A549 (cell line): ENCODE measurements at regions not wholly inside any gene's neighbourhood (a gene's known extent, or its start where the extent isn't known, plus 50 kb on each side); places are given as distances from the start of the nearest gene placed in this dataset.

Source experiments
- ATAC-seq, 2 experiments: fragments of 200-7000 bp in 1 of 2; fragments of >200 bp in 1 of 2; cut with Nextera tagmentation in 1 of 2; cut with Tn5 transposase in 1 of 2; 3 replicates each; pipeline versions ENCODE4 v1.8.0 to v1.9.1; 2018 to 2020; ENCODE audit warnings: mild to moderate bottlenecking in 1 of 2, moderate library complexity in 1 of 2
- CTCF ChIA-PET: fragments of 300-600 bp; sonication (Branson Sonifier 250); formaldehyde crosslinking; extraction: SDS; loops from one replicate; lab custom pipeline; 2021; ENCODE audit warnings: antibody characterized with exemption, inconsistent platforms; lab: Yijun Ruan, JAX
- POLR2A ChIA-PET: fragments of 350-600 bp; formaldehyde crosslinking; extraction: SDS; loops from one replicate; lab custom pipeline; 2021; ENCODE audit warnings: antibody characterized with exemption, inconsistent platforms; lab: Yijun Ruan, JAX
- DNase-seq, 2 experiments: peaks; one replicate each; pipeline versions ENCODE4 v3.0.0 to v3.0.0-alpha.2; 2011 to 2016; ENCODE audit warnings: low read depth in 1 of 2, low spot score in 1 of 2
- FAIRE-seq: peaks from 2 replicates; lab custom pipeline; 2011; peaks lifted over from hg19 to GRCh38; lab: Jason Lieb, UNC
- H3K27ac ChIP-seq, 2 experiments: fragments of >200 bp; sonication (Bioruptor Twin); formaldehyde crosslinking; 3 replicates each; pipeline ENCODE4 v1.5.1; 2016 to 2017
- H3K4me1 ChIP-seq: fragments of >200 bp; sonication (Bioruptor Twin); formaldehyde crosslinking; 3 replicates; pipeline ENCODE4 v1.6.1; 2016
- H3K4me2 ChIP-seq: fragments of >200 bp; sonication (Bioruptor Twin); formaldehyde crosslinking; 3 replicates; pipeline ENCODE4 v1.6.1; 2016
- H3K4me3 ChIP-seq: fragments of >200 bp; sonication (Bioruptor Twin); formaldehyde crosslinking; 3 replicates; pipeline ENCODE4 v1.5.1; 2016
- H3K9me3 ChIP-seq: fragments of >200 bp; sonication (Bioruptor Twin); formaldehyde crosslinking; 3 replicates; pipeline ENCODE4 v1.6.1; 2016
- CTCF ChIP-seq: fragments of >200 bp; sonication (Bioruptor Twin); formaldehyde crosslinking; IDR thresholded peaks from 3 replicates; pipeline ENCODE4 v1.5.1; 2016
- E2F6 ChIP-seq: IDR thresholded peaks from 2 replicates; pipeline ENCODE4 v1.6.1; 2012; ENCODE audit warnings: low read depth, borderline replicate concordance
- EHF ChIP-seq: fragments of 250-450 bp; sonication (Bioruptor Pico); IDR thresholded peaks from 2 replicates; pipeline ENCODE4 v1.5.0; 2020; ENCODE audit warnings: mild to moderate bottlenecking
- EHMT2 ChIP-seq: fragments of 200-600 bp; sonication (generic); IDR thresholded peaks from 2 replicates; pipeline ENCODE4 v1.6.1; 2016; ENCODE audit warnings: antibody characterized with exemption, low read depth, mild to moderate bottlenecking, moderate library complexity
- ELK1 ChIP-seq: fragments of 150-350 bp; IDR thresholded peaks from 2 replicates; pipeline ENCODE4 v1.6.1; 2014; ENCODE audit warnings: low read depth, mild to moderate bottlenecking, low read length
- EP300 ChIP-seq, 2 experiments: fragments of >200 bp; sonication (Bioruptor Twin); formaldehyde crosslinking; IDR thresholded peaks; 2 replicates in 1 of 2; 3 replicates in 1 of 2; pipeline ENCODE4 v1.6.1; 2016 to 2017
- FOXS1 ChIP-seq: fragments of 250-450 bp; sonication (Bioruptor Pico); IDR thresholded peaks from 2 replicates; pipeline ENCODE4 v1.5.0; 2020; ENCODE audit warnings: mild to moderate bottlenecking, moderate library complexity
- GATA3 ChIP-seq: IDR thresholded peaks from 2 replicates; pipeline ENCODE4 v1.6.1; 2012; ENCODE audit warnings: borderline replicate concordance
- HDAC2 ChIP-seq: fragments of 200-600 bp; sonication (generic); IDR thresholded peaks from 2 replicates; pipeline ENCODE4 v1.6.1; 2016
- HEYL ChIP-seq: fragments of 250-450 bp; sonication (Bioruptor Pico); IDR thresholded peaks from 2 replicates; pipeline ENCODE4 v1.8.0; 2021; ENCODE audit warnings: mild to moderate bottlenecking, moderate library complexity
- HOXA7 ChIP-seq: fragments of 250-450 bp; sonication (Bioruptor Pico); IDR thresholded peaks from 2 replicates; pipeline ENCODE4 v1.5.0; 2020; ENCODE audit warnings: mild to moderate bottlenecking, moderate library complexity
- JUN ChIP-seq, 2 experiments: fragments of >200 bp; sonication (Bioruptor Twin); formaldehyde crosslinking; IDR thresholded peaks; 2 replicates in 1 of 2; 3 replicates in 1 of 2; pipeline ENCODE4 v1.6.1; 2016 to 2017
- MAFK ChIP-seq: fragments of 450-650 bp; IDR thresholded peaks from 2 replicates; pipeline ENCODE4 v1.6.1; 2014; ENCODE audit not compliant: partially characterized antibody
- MAX ChIP-seq: IDR thresholded peaks from 2 replicates; pipeline ENCODE4 v1.6.1; 2012
- MAZ ChIP-seq: fragments of 150-350 bp; IDR thresholded peaks from 2 replicates; pipeline ENCODE4 v1.6.1; 2014; ENCODE audit warnings: antibody characterized with exemption, low read depth, low read length, borderline replicate concordance
- NFE2L2 ChIP-seq: fragments of 150-350 bp; conservative IDR thresholded peaks from 2 replicates; pipeline ENCODE4 v1.6.1; 2014; ENCODE audit warnings: low read length
- PBX3 ChIP-seq: IDR thresholded peaks from 2 replicates; pipeline ENCODE4 v1.6.1; 2012
- POLR2AphosphoS2 ChIP-seq: conservative IDR thresholded peaks from 2 replicates; pipeline ENCODE4 v1.6.1; 2012; ENCODE audit warnings: low read length, improper control_type of control experiment, inconsistent platforms
- RARB ChIP-seq: fragments of 250-450 bp; sonication (Bioruptor Pico); IDR thresholded peaks from 2 replicates; pipeline ENCODE4 v1.8.0; 2021; ENCODE audit warnings: mild to moderate bottlenecking, moderate library complexity
- RCOR1 ChIP-seq: fragments of 150-350 bp; IDR thresholded peaks from 2 replicates; pipeline ENCODE4 v1.6.1; 2014; ENCODE audit warnings: antibody characterized with exemption, low read length, low read depth
- RFX5 ChIP-seq: fragments of 450-650 bp; IDR thresholded peaks from 2 replicates; pipeline ENCODE4 v1.7.1; 2014; ENCODE audit warnings: antibody characterized with exemption, mild to moderate bottlenecking, moderate library complexity
- SREBF2 ChIP-seq: fragments of 450-650 bp; IDR thresholded peaks from 2 replicates; pipeline ENCODE4 v1.6.1; 2014; ENCODE audit warnings: mild to moderate bottlenecking, moderate library complexity
- TFCP2L1 ChIP-seq: fragments of 250-450 bp; sonication (Bioruptor Pico); IDR thresholded peaks from 2 replicates; pipeline ENCODE4 v1.5.0; 2021; ENCODE audit warnings: mild to moderate bottlenecking
- TP53 ChIP-seq: fragments of 250-450 bp; sonication (Bioruptor Pico); IDR thresholded peaks from 2 replicates; pipeline ENCODE4 v1.5.0; 2021; ENCODE audit warnings: mild to moderate bottlenecking, moderate library complexity
- USF2 ChIP-seq: fragments of 450-650 bp; IDR thresholded peaks from 2 replicates; pipeline ENCODE4 v1.6.1; 2014; ENCODE audit warnings: antibody characterized with exemption
- ZNF302 ChIP-seq: fragments of 250-450 bp; sonication (Bioruptor Pico); IDR thresholded peaks from 2 replicates; pipeline ENCODE4 v1.9.0; 2021; ENCODE audit warnings: inconsistent platforms, mild to moderate bottlenecking, moderate library complexity
- ZSCAN20 ChIP-seq: fragments of 250-450 bp; sonication (Bioruptor Pico); IDR thresholded peaks from 2 replicates; pipeline ENCODE4 v1.8.0; 2022; ENCODE audit warnings: mild to moderate bottlenecking, moderate library complexity
- WGBS: methylation state at CpG from one replicate; pipeline ENCODE4 v1.1.6; 2017; ENCODE audit errors: missing lambda C conversion rate; 5-methylcytosine and 5-hydroxymethylcytosine counted together

- H3K27ac ChIP-seq, result no peak overlapping the region
- TF ChIP-seq ZNF302 (no peak), POLR2AphosphoS2 (no peak), TFCP2L1 (CRISPR knock-in tag) (no peak), FOXS1 (CRISPR knock-in tag) (no peak), RFX5 (no peak), RARB (CRISPR knock-in tag) (no peak), EHMT2 (no peak), HOXA7 (CRISPR knock-in tag) (no peak), EHF (CRISPR knock-in tag) (no peak), ELK1 (no peak), PBX3 (no peak), GATA3 (no peak), RCOR1 (no peak)
- TF ChIP-seq, all 56 proteins: peak for 0
- POLR2A ChIA-PET, result no interaction called here
- H3K4me2 ChIP-seq, result no peak overlapping the region
- H3K9me3 ChIP-seq, result no peaks in the 10 kb centered on the region
- CTCF ChIA-PET, result no interaction called here
- no peak for DNase-seq
- no peak for FAIRE-seq
- H3K4me3 ChIP-seq, result no peak overlapping the region
- no peak for ATAC-seq
- no peaks in the 10 kb centered on the region for H3K4me1 ChIP-seq
- 14% methylated on average over 9 of the region's 9 CpGs for WGBS
Measured at GRCh38 chr3:99269606-99270351, 368.3 kb upstream of the DCBLD2 start.

- H3K4me1 ChIP-seq, result no peaks in the 10 kb centered on the region
- H3K9me3 ChIP-seq, result no peaks in the 10 kb centered on the region
- H3K27ac ChIP-seq, result no peak overlapping the region
- ChIA-PET POLR2A (no interaction called here), CTCF (no interaction called here)
- TF ChIP-seq MAZ (no peak), RARB (CRISPR knock-in tag) (no peak), HOXA7 (CRISPR knock-in tag) (no peak), E2F6 (no peak), NFE2L2 (no peak), SREBF2 (no peak), EP300 (IDR thresholded peaks at IDR 0.05) (no peak), JUN (IDR thresholded peaks at IDR 0.05) (no peak), ZSCAN20 (no peak)
- H3K4me3 ChIP-seq, result no peak overlapping the region
- ATAC-seq, result no peak
- WGBS, result 65% methylated on average over 3 of the region's 3 CpGs
- no peak overlapping the region for H3K4me2 ChIP-seq
- DNase-seq, result no peak
- FAIRE-seq, result no peak
Measured at GRCh38 chr3:99256788-99257187, 355.3 kb upstream of the DCBLD2 start.

GRCh38 chr3:99253963-99254355 is 352.5 kb upstream of the DCBLD2 start:
- FAIRE-seq (no peak), ATAC-seq (no peak)
- no peak for TF ChIP-seq JUN (IDR thresholded peaks at IDR 0.05)
- TF ChIP-seq TP53, result no peak
- TF ChIP-seq EHMT2, result no peak
- no peak for TF ChIP-seq CTCF
- TF ChIP-seq HEYL, result no peak
- no peak for TF ChIP-seq MAFK
- no peak for TF ChIP-seq MAX
- TF ChIP-seq HDAC2, result no peak
- TF ChIP-seq USF2, result no peak
- TF ChIP-seq MAZ, result no peak
- TF ChIP-seq ELK1, result no peak
- TF ChIP-seq EHF (CRISPR knock-in tag), result no peak

More at GRCh38 chr3:99253963-99254355, 352.5 kb upstream of the DCBLD2 start:
- no peak for DNase-seq
- H3K4me1 ChIP-seq, result no peaks in the 10 kb centered on the region
- 0% methylated on average over 2 of the region's 2 CpGs for WGBS
- H3K4me2 ChIP-seq, result no peak overlapping the region
- H3K4me3 ChIP-seq, result no peak overlapping the region
- CTCF ChIA-PET, result no interaction called here
- POLR2A ChIA-PET, result no interaction called here
- H3K27ac ChIP-seq, result no peak overlapping the region
- H3K9me3 ChIP-seq, result no peaks in the 10 kb centered on the region
